Stomach (tissue), 8 donors: ENCODE measurements at regions not wholly inside any gene's neighbourhood (a gene's known extent, or its start where the extent isn't known, plus 50 kb on each side); places are given as distances from the start of the nearest gene placed in this dataset.
A peak's percentile ranks its signal among the peaks of the same experiment; 100 is the strongest.

ENCODE experiments used
- DNase-seq, 2 donors: peaks; one replicate each; pipeline versions ENCODE4 v3.0.0 to v3.0.0-alpha.2; 2013 to 2019
- H3K27ac ChIP-seq, 5 donors: fragments of 200-600 bp in 4 of 5; sonication (generic) in 4 of 5; one replicate each; pipeline ENCODE4 v1.5.1; 2013 to 2019; ENCODE audit warnings: mild to moderate bottlenecking in 1 of 5, moderate library complexity in 1 of 5
- H3K27me3 ChIP-seq, 3 donors: fragments of 200-600 bp; sonication (generic); one replicate each; pipeline ENCODE4 v1.5.1; 2017 to 2019; ENCODE audit warnings: mixed run types in 1 of 3
- H3K36me3 ChIP-seq, 4 donors: fragments of 200-600 bp; sonication (generic); 1 replicate in 3 of 4; 2 replicates in 1 of 4; pipeline ENCODE4 v1.5.1; 2016 to 2019
- H3K4me1 ChIP-seq, 4 donors: fragments of 200-600 bp; sonication (generic); one replicate each; pipeline ENCODE4 v1.5.1; 2016 to 2019
- H3K4me3 ChIP-seq, 4 donors: fragments of 200-600 bp; sonication (generic) in 3 of 4; one replicate each; pipeline ENCODE4 v1.5.1; 2016 to 2019; ENCODE audit warnings: mild to moderate bottlenecking in 1 of 4
- H3K9me3 ChIP-seq, 4 donors: fragments of 200-600 bp; sonication (generic); one replicate each; pipeline ENCODE4 v1.5.1; 2016 to 2019
- EP300 ChIP-seq: sonication (generic); formaldehyde crosslinking; IDR thresholded peaks from one replicate; pipeline ENCODE4 v1.6.1; 2017; ENCODE audit warnings: antibody characterized with exemption
- POLR2A ChIP-seq, 4 donors: fragments of 450-650 bp; IDR thresholded peaks; one replicate each; pipeline ENCODE4 v1.6.1; 2016; ENCODE audit warnings: antibody characterized with exemption in 4 of 4, control low read depth in 2 of 4, mild to moderate bottlenecking in 1 of 4, moderate library complexity in 1 of 4
- POLR2AphosphoS5 ChIP-seq, 3 donors: sonication (generic); formaldehyde crosslinking; IDR thresholded peaks; one replicate each; pipeline ENCODE4 v1.6.1; 2016; ENCODE audit warnings: antibody characterized with exemption in 3 of 3
- WGBS, 5 donors: extraction: QIAGEN DNeasy Blood & Tissue Kit in 3 of 5; methylation state at CpG; one replicate each; pipeline versions ENCODE4 v1.1.5 to v1.1.7; 2013 to 2018; 5-methylcytosine and 5-hydroxymethylcytosine counted together
- intact Hi-C: fragments of 100-400 bp; cut with DNase I; formaldehyde crosslinking; loops from one replicate; pipeline ENCODE4 v1.15.1; 2023; ENCODE audit warnings: low total_unique reads
- TF ChIP-seq, protein P1 (sequence below), 7 experiments: fragments of 450-650 bp in 4 of 7; fragments of 200-600 bp in 3 of 7; sonication (generic) in 3 of 7; IDR thresholded peaks; one replicate each; pipeline ENCODE4 v1.5.1; 2016 to 2019; ENCODE audit warnings: antibody characterized with exemption in 7 of 7, control low read depth in 2 of 7, mild to moderate bottlenecking in 1 of 7
- donor health status: healthy with polysubstance abuse.
- donor health status: Bipolar disorder and iron deficiency.
- donor health status: healthy.

- H3K9me3 ChIP-seq, result no peaks in the 10 kb centered on the region
- intact Hi-C loops, result no loop called here
- WGBS, 5 donors, result 27 to 48% (median 34%) methylated on average over 1 of the region's 1 CpG
- DNase-seq, result peak in 1 of 2 donors; percentile 23
- no peak overlapping the region for H3K4me3 ChIP-seq
- TF ChIP-seq POLR2A (IDR thresholded peaks at IDR 0.05) (no peak), EP300 (no peak), POLR2AphosphoS5 (IDR thresholded peaks at IDR 0.05) (no peak)
- TF ChIP-seq, protein P1, sequence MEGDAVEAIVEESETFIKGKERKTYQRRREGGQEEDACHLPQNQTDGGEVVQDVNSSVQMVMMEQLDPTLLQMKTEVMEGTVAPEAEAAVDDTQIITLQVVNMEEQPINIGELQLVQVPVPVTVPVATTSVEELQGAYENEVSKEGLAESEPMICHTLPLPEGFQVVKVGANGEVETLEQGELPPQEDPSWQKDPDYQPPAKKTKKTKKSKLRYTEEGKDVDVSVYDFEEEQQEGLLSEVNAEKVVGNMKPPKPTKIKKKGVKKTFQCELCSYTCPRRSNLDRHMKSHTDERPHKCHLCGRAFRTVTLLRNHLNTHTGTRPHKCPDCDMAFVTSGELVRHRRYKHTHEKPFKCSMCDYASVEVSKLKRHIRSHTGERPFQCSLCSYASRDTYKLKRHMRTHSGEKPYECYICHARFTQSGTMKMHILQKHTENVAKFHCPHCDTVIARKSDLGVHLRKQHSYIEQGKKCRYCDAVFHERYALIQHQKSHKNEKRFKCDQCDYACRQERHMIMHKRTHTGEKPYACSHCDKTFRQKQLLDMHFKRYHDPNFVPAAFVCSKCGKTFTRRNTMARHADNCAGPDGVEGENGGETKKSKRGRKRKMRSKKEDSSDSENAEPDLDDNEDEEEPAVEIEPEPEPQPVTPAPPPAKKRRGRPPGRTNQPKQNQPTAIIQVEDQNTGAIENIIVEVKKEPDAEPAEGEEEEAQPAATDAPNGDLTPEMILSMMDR (IDR thresholded peaks at IDR 0.05), result no peak
- H3K4me1 ChIP-seq, result no peaks in the 10 kb centered on the region
- H3K36me3 ChIP-seq, result no peaks in the 10 kb centered on the region
- no peaks in the 10 kb centered on the region for H3K27me3 ChIP-seq
- H3K27ac ChIP-seq, result no peak overlapping the region
These were observed 110.7 kb downstream of the TMX3 start for GRCh38 chr18:68604256-68604655.

- intact Hi-C loops, result no loop called here
These were observed 118.9 kb downstream of the TMX3 start for GRCh38 chr18:68596016-68596415.

GRCh38 chr18:68588169-68588568 lies 126.7 kb downstream of the TMX3 start:
- H3K36me3 ChIP-seq, result no peaks in the 10 kb centered on the region
- WGBS, 5 donors, result 48 to 63% (median 53%) methylated on average over 5 of the region's 5 CpGs
- intact Hi-C loops, result no loop called here
- no peaks in the 10 kb centered on the region for H3K4me1 ChIP-seq
- DNase-seq, result no peak
- H3K27me3 ChIP-seq, result no peaks in the 10 kb centered on the region
- no peaks in the 10 kb centered on the region for H3K9me3 ChIP-seq
- H3K27ac ChIP-seq, result no peak overlapping the region
- H3K4me3 ChIP-seq, result no peak overlapping the region
- TF ChIP-seq, protein P1 (IDR thresholded peaks at IDR 0.05), result no peak
- TF ChIP-seq EP300 (no peak), POLR2AphosphoS5 (IDR thresholded peaks at IDR 0.05) (no peak), POLR2A (IDR thresholded peaks at IDR 0.05) (no peak)

More at GRCh38 chr18:68596016-68596415, 118.9 kb downstream of the TMX3 start:
- no peaks in the 10 kb centered on the region for H3K27me3 ChIP-seq
- no peak overlapping the region for H3K4me3 ChIP-seq
- H3K36me3 ChIP-seq, result no peaks in the 10 kb centered on the region
- no peaks in the 10 kb centered on the region for H3K9me3 ChIP-seq
- DNase-seq, result no peak
- no peak overlapping the region for H3K27ac ChIP-seq
- no peaks in the 10 kb centered on the region for H3K4me1 ChIP-seq
- WGBS, 5 donors, result 74 to 97% (median 91%) methylated on average over 2 of the region's 2 CpGs
- TF ChIP-seq, protein P1 (IDR thresholded peaks at IDR 0.05), result no peak
- no peak for TF ChIP-seq POLR2A (IDR thresholded peaks at IDR 0.05)
- TF ChIP-seq EP300, result no peak

- intact Hi-C loops, result no loop called here
- H3K9me3 ChIP-seq, result no peaks in the 10 kb centered on the region
These were observed 131.2 kb downstream of the TMX3 start for GRCh38 chr18:68583685-68584084.

More at GRCh38 chr18:68583685-68584084, 131.2 kb downstream of the TMX3 start:
- DNase-seq, result no peak
- Histone ChIP-seq H3K36me3 (no peaks in the 10 kb centered on the region), H3K4me3 (no peak overlapping the region), H3K27me3 (no peaks in the 10 kb centered on the region), H3K27ac (no peak overlapping the region), H3K4me1 (no peaks in the 10 kb centered on the region)
- WGBS, 5 donors, result 75 to 87% (median 82%) methylated on average over 1 of the region's 1 CpG
- TF ChIP-seq POLR2AphosphoS5 (IDR thresholded peaks at IDR 0.05), result no peak
- TF ChIP-seq, protein P1 (IDR thresholded peaks at IDR 0.05), result no peak
- TF ChIP-seq POLR2A (IDR thresholded peaks at IDR 0.05), result no peak
- no peak for TF ChIP-seq EP300
